ENCODE measurements at regions not wholly inside any gene's neighbourhood (a gene's known extent, or its start where the extent isn't known, plus 50 kb on each side); places are given as distances from the start of the nearest gene placed in this dataset.

- TF ChIP-seq POLR2A (IDR thresholded peaks at IDR 0.05), result no peak
- TF ChIP-seq, protein P1, sequence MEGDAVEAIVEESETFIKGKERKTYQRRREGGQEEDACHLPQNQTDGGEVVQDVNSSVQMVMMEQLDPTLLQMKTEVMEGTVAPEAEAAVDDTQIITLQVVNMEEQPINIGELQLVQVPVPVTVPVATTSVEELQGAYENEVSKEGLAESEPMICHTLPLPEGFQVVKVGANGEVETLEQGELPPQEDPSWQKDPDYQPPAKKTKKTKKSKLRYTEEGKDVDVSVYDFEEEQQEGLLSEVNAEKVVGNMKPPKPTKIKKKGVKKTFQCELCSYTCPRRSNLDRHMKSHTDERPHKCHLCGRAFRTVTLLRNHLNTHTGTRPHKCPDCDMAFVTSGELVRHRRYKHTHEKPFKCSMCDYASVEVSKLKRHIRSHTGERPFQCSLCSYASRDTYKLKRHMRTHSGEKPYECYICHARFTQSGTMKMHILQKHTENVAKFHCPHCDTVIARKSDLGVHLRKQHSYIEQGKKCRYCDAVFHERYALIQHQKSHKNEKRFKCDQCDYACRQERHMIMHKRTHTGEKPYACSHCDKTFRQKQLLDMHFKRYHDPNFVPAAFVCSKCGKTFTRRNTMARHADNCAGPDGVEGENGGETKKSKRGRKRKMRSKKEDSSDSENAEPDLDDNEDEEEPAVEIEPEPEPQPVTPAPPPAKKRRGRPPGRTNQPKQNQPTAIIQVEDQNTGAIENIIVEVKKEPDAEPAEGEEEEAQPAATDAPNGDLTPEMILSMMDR (IDR thresholded peaks at IDR 0.05), result no peak
Measured at GRCh38 chr14:87581298-87581697, 411.7 kb downstream of the GALC start.
